Endothelial cell of umbilical vein (primary cell): ENCODE measurements at regions not wholly inside any gene's neighbourhood (a gene's known extent, or its start where the extent isn't known, plus 50 kb on each side); places are given as distances from the start of the nearest gene placed in this dataset.

Experiments used
- BruUV-seq: library from RNA; stranded (reverse); fragments of 400-500 nt; replicated peaks from 2 replicates; lab custom pipeline; 2021; lab: Mats Ljungman, UMichigan
- CTCF ChIA-PET: fragments of 300-600, 350-600 bp; sonication (Branson Sonifier 250); formaldehyde crosslinking; loops from one replicate; lab custom pipeline; 2021; ENCODE audit warnings: antibody characterized with exemption, inconsistent platforms; lab: Charles Lee
- POLR2A ChIA-PET: fragments of 300-600, 350-600 bp; sonication (Branson Sonifier 250); formaldehyde crosslinking; loops from one replicate; lab custom pipeline; 2021; ENCODE audit warnings: antibody characterized with exemption, inconsistent platforms; lab: Charles Lee
- DNase-seq: peaks from one replicate; pipeline ENCODE4 v3.0.0-alpha.2; 2011; ENCODE audit warnings: low read depth, low spot score
- FAIRE-seq: peaks from 2 replicates; lab custom pipeline; 2011; peaks lifted over from hg19 to GRCh38; lab: Jason Lieb, UNC
- H2AFZ ChIP-seq: 2 replicates; pipeline ENCODE4 v1.6.0; 2012; ENCODE audit warnings: low read depth, low read length, control low read depth, inconsistent platforms
- H3K27ac ChIP-seq: 2 replicates; pipeline ENCODE4 v1.5.1; 2011; ENCODE audit warnings: low read depth, mild to moderate bottlenecking, control low read depth, low read length, moderate library complexity; ENCODE audit not compliant: insufficient read depth
- H3K27me3 ChIP-seq, 2 experiments: 2 replicates each; pipeline versions ENCODE4 v1.6.0 to v1.6.1; 2011; ENCODE audit warnings: low read length in 2 of 2, mixed read lengths in 1 of 2; ENCODE audit not compliant: control insufficient read depth in 2 of 2, insufficient read depth in 2 of 2
- H3K36me3 ChIP-seq, 2 experiments: 2 replicates in 1 of 2; 3 replicates in 1 of 2; pipeline ENCODE4 v1.5.1; 2011; ENCODE audit warnings: low read length in 2 of 2, mild to moderate bottlenecking in 1 of 2, moderate library complexity in 1 of 2; ENCODE audit not compliant: control insufficient read depth in 2 of 2, insufficient read depth in 2 of 2; ENCODE audit errors: extremely low read depth in 1 of 2
- H3K4me1 ChIP-seq: 3 replicates; pipeline ENCODE4 v1.5.1; 2011; ENCODE audit warnings: mild to moderate bottlenecking, low read length; ENCODE audit not compliant: control insufficient read depth, insufficient read depth; ENCODE audit errors: extremely low read depth
- H3K4me2 ChIP-seq: 2 replicates; pipeline ENCODE4 v1.6.1; 2011; ENCODE audit warnings: low read length, control low read depth, mixed read lengths; ENCODE audit not compliant: insufficient read depth
- H3K4me3 ChIP-seq, 3 experiments: fragments of 200-600 bp in 1 of 3; sonication (generic), shearing (Covaris generic) in 1 of 3; replicated peaks in 1 of 3; 2 replicates each; pipeline ENCODE4 v1.5.1; 2011 to 2016; ENCODE audit warnings: control low read depth in 3 of 3, low read length in 3 of 3, mild to moderate bottlenecking in 2 of 3, inconsistent platforms in 1 of 3, low read depth in 1 of 3, moderate library complexity in 1 of 3; ENCODE audit not compliant: insufficient read depth in 1 of 3
- H3K79me2 ChIP-seq: 2 replicates; pipeline ENCODE4 v1.6.0; 2012; ENCODE audit warnings: low read length, inconsistent platforms; ENCODE audit not compliant: control insufficient read depth, insufficient read depth
- H3K9ac ChIP-seq: replicated peaks from 2 replicates; pipeline ENCODE3; 2011; ENCODE audit warnings: low read length, control low read depth; ENCODE audit not compliant: insufficient read depth; ENCODE audit errors: extremely low read depth
- H3K9me1 ChIP-seq: replicated peaks from 3 replicates; pipeline ENCODE4 v1.6.0; 2011; ENCODE audit warnings: mild to moderate bottlenecking, low read length; ENCODE audit not compliant: control insufficient read depth, insufficient read depth; ENCODE audit errors: extremely low read depth
- H3K9me3 ChIP-seq: replicated peaks from 2 replicates; pipeline ENCODE4 v1.5.1; 2012; ENCODE audit warnings: low read length, inconsistent platforms; ENCODE audit not compliant: control insufficient read depth, insufficient read depth
- H4K20me1 ChIP-seq: replicated peaks from 2 replicates; pipeline ENCODE3; 2011; ENCODE audit warnings: mild to moderate bottlenecking, low read length; ENCODE audit not compliant: control insufficient read depth, insufficient read depth; ENCODE audit errors: extremely low read depth
- EZH2 ChIP-seq: IDR thresholded peaks from 2 replicates; pipeline ENCODE4 v1.6.1; 2012; ENCODE audit warnings: borderline replicate concordance, low read depth, mild to moderate bottlenecking, moderate library complexity, low read length, inconsistent platforms; ENCODE audit not compliant: severe bottlenecking
- FOS ChIP-seq: IDR thresholded peaks from 2 replicates; pipeline ENCODE4 v1.6.1; 2011; ENCODE audit warnings: mild to moderate bottlenecking, low read length, moderate library complexity, borderline replicate concordance; ENCODE audit not compliant: insufficient read depth
- GATA2 ChIP-seq: IDR thresholded peaks from 2 replicates; pipeline ENCODE4 v1.7.0; 2011; ENCODE audit warnings: low read depth, mild to moderate bottlenecking, moderate library complexity, mixed read lengths, low read length; ENCODE audit not compliant: insufficient read length, insufficient read depth
- JUN ChIP-seq: IDR thresholded peaks from 2 replicates; pipeline ENCODE4 v1.6.1; 2011; ENCODE audit warnings: borderline replicate concordance, low read depth; ENCODE audit not compliant: insufficient read length, insufficient read depth
- MYC ChIP-seq: IDR thresholded peaks from one replicate; pipeline ENCODE4 v1.6.1; 2011; ENCODE audit warnings: mild to moderate bottlenecking, low read depth, low read length
- POLR2A ChIP-seq: IDR thresholded peaks from 2 replicates; pipeline ENCODE4 v1.6.1; 2012; ENCODE audit warnings: low read depth, mild to moderate bottlenecking, control low read depth, low read length
- POLR2AphosphoS5 ChIP-seq: IDR thresholded peaks from 2 replicates; pipeline ENCODE4 v1.6.1; 2012; ENCODE audit warnings: low read depth, mild to moderate bottlenecking, control low read depth, low read length, moderate library complexity; ENCODE audit not compliant: insufficient read depth
- dilution Hi-C: fragments of 300-500 bp; cut with MboI; formaldehyde crosslinking; loops from one replicate; pipeline ENCODE4 v1.15.0; 2019; ENCODE audit warnings: low sequenced_read_pairs; ENCODE audit not compliant: extremely low pct_ligation_motif_present
- intact Hi-C: fragments of 100-400 bp; cut with micrococcal nuclease; formaldehyde crosslinking; loops from one replicate; pipeline ENCODE4 v1.10.0; 2022
- TF ChIP-seq, protein P1 (sequence below), 2 donors: IDR thresholded peaks; 1 replicate in 1 of 2; 2 replicates in 1 of 2; pipeline ENCODE4 v1.5.1; 2011; ENCODE audit warnings: low read length in 2 of 2, mild to moderate bottlenecking in 2 of 2, moderate library complexity in 2 of 2, control low read depth in 1 of 2, inconsistent platforms in 1 of 2, low read depth in 1 of 2; ENCODE audit not compliant: insufficient read depth in 1 of 2; ENCODE audit errors: extremely low read depth in 1 of 2
- TF ChIP-seq, protein P2 (sequence below): IDR thresholded peaks from 2 replicates; pipeline ENCODE4 v1.6.1; 2011; ENCODE audit not compliant: insufficient read depth, insufficient read length

DNA sequence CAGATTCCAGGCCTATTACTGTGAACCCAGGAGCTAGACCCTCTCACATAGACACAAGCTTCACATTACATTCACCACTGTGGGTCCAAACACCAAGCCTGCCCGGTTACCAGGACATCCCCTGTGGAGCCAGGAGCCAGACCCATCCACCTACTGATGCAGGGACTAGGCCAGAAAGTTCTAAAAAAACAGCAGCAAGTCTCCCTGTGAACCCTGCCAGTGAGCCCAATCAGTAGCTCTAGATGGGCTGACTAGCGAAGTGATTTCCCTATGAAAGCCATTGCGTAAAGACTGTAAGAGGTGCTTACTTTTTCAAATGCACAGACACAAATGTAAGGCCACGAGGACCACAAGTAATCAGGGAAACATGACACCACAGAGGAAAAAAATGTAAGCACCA is 352.3 kb downstream of the TMEM161B start:
- DNase-seq, result no peak
- TF ChIP-seq JUN, result no peak
- no peak for TF ChIP-seq POLR2A
- no peak for TF ChIP-seq FOS
- TF ChIP-seq GATA2, result no peak
- TF ChIP-seq EZH2, result no peak
- TF ChIP-seq MYC, result no peak
- no peak for TF ChIP-seq POLR2AphosphoS5
- TF ChIP-seq, protein P1, sequence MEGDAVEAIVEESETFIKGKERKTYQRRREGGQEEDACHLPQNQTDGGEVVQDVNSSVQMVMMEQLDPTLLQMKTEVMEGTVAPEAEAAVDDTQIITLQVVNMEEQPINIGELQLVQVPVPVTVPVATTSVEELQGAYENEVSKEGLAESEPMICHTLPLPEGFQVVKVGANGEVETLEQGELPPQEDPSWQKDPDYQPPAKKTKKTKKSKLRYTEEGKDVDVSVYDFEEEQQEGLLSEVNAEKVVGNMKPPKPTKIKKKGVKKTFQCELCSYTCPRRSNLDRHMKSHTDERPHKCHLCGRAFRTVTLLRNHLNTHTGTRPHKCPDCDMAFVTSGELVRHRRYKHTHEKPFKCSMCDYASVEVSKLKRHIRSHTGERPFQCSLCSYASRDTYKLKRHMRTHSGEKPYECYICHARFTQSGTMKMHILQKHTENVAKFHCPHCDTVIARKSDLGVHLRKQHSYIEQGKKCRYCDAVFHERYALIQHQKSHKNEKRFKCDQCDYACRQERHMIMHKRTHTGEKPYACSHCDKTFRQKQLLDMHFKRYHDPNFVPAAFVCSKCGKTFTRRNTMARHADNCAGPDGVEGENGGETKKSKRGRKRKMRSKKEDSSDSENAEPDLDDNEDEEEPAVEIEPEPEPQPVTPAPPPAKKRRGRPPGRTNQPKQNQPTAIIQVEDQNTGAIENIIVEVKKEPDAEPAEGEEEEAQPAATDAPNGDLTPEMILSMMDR (IDR thresholded peaks at IDR 0.05; ENCODE audit: extremely low read depth in 1 of 2, insufficient read depth in 1 of 2, low read depth in 1 of 2, low read length in 2 of 2), result no peak
- TF ChIP-seq, protein P2, sequence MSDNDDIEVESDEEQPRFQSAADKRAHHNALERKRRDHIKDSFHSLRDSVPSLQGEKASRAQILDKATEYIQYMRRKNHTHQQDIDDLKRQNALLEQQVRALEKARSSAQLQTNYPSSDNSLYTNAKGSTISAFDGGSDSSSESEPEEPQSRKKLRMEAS, result no peak
- no peak overlapping the region for H3K4me2 ChIP-seq
- H3K9me3 ChIP-seq, result peaks cover 6% of the 10 kb centered on the region
- dilution Hi-C loops, result no loop called here
- no peak overlapping the region for H3K9ac ChIP-seq
- BruUV-seq, result no TSS peak
- ChIA-PET CTCF (interaction anchor here (0.7 kb wide), 1 partner anchor 1757 kb away, joined by 3 read pairs; no protein-coding TSS in a partner anchor), POLR2A (no interaction called here)
- no peak overlapping the region for H3K27ac ChIP-seq
- no peaks in the 10 kb centered on the region for H3K9me1 ChIP-seq
- no peak for FAIRE-seq
- no peaks in the 10 kb centered on the region for H3K4me1 ChIP-seq
- intact Hi-C loops, result no loop called here
- no peak overlapping the region for H3K4me3 ChIP-seq
- H4K20me1 ChIP-seq, result no peaks in the 10 kb centered on the region
- H2AFZ ChIP-seq, result no peak overlapping the region
- H3K27me3 ChIP-seq, result no peaks in the 10 kb centered on the region
- no peaks in the 10 kb centered on the region for H3K36me3 ChIP-seq
- H3K79me2 ChIP-seq, result no peaks in the 10 kb centered on the region
